ENCODE measurements at regions not wholly inside any gene's neighbourhood (a gene's known extent, or its start where the extent isn't known, plus 50 kb on each side); places are given as distances from the start of the nearest gene placed in this dataset.
"Not testable (repeated sequence)": the region's sequence is repeated elsewhere in the genome, so short reads cannot be mapped to it uniquely, and the experiment has no call there.

DNA sequence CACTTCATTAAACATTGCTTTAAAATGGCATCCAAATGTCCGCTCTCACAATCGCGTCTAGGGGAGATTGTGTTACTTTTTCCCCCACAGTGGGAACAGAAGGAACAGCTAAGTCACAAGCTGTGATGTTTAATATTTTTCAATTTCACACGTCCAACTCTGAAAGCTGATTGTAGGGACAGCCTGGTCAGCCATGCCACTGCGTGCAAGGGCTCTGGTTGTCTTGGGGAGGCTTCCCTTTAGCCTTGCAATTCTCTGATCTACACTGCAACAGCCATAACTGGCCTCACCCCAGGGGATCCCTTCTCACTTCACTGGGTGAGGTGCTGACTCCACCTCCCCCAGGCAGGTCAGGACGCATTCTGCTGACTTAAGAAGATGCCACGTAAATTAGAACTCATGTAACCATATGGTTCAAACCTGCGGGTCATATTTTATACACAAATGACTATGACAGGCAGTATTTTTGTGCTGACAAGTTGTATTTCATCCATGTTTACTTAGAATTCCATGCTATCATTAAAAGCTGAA, 425.2 kb upstream of the NFE2L3 start:
- TF ChIP-seq POLR2A (IDR thresholded peaks at IDR 0.05; ENCODE audit: low read length) (no peak), GATA1 (IDR thresholded peaks at IDR 0.05; ENCODE audit: low read depth, low read length) (no peak)
- no peak for DNase-seq

DNA sequence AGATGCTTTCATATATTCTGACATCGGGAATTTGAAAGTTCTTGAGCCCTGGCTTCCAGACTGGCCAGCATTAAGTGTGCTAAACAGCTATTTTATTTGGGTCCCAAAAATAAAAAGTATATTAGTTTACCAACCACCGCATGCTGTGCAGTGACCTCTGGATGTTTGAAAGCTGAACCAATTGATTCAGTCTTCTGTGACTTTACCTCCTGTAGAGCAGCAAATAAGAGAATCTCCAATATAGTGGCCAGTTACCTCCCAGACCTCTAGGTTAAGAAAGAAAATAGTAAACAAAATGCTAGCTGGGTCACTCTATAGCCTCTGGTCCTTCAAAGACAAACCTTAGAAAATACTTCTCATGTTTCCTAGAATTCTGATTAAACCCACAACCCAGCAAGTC, 424.6 kb upstream of the NFE2L3 start:
- no peak for DNase-seq
- TF ChIP-seq POLR2A (IDR thresholded peaks at IDR 0.05; ENCODE audit: low read length) (no peak), GATA1 (IDR thresholded peaks at IDR 0.05; ENCODE audit: low read depth, low read length) (no peak)

DNA sequence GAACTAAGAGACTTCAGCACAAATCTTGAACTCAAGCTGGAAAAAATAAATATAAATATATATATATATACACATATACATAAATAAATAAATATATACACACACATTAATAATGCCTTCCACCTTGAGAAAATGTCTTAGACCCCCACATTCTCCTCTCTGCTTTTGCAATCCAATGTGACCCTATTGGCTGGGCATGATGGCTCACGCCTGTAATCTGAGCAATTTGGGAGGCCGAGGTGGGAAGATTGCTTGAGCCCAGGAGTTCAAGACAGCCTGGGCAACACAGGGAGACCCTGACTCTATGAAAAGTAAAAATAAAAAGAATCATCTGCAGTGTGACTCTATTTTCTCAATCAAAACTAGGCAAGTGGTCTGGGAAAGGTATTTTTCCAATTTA, 424.1 kb upstream of the NFE2L3 start:
- no peak for DNase-seq
- TF ChIP-seq GATA1 (IDR thresholded peaks at IDR 0.05; ENCODE audit: low read depth, low read length): no peak
- TF ChIP-seq POLR2A (IDR thresholded peaks at IDR 0.05; ENCODE audit: low read length): no peak

DNA sequence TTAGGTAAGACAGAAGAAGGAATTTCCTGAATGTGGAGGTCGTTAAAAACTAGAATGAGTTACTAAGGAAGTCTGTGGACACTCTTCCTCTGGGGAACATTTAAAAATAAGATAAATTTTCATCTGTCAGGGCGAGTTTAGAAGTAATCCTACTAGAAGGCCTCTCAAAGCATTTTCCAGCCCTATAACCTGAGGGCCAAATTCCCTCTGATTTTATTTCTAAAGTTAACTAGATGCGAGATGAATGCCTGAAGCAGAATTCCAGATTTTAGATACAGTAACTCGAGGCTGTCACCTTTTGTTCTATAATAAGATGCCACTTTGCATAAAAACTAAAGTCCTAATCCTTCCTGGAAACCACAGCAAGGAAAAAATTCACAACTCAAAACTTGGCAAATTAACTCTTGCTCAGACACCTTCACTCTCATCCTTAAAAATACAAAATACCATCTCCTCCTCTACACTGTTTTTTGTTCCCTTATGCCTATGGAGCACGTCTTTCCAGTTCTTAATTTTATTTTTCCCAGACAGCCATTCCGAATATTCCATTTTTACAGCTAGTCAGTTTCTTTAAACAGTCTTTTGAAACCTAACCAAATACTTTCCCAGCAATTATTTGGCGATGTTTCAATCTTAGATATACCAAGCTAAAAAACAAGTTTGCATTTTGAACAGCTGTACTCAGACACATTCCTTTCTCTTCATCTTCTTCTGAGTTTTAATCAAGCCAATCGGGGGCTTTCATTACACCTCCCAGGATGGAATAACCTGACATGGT, 420.7 kb upstream of the NFE2L3 start:
- no peak for TF ChIP-seq POLR2A (IDR thresholded peaks at IDR 0.05; ENCODE audit: low read length)
- TF ChIP-seq GATA1 (IDR thresholded peaks at IDR 0.05; ENCODE audit: low read depth, low read length): no peak
- DNase-seq: no peak

DNA sequence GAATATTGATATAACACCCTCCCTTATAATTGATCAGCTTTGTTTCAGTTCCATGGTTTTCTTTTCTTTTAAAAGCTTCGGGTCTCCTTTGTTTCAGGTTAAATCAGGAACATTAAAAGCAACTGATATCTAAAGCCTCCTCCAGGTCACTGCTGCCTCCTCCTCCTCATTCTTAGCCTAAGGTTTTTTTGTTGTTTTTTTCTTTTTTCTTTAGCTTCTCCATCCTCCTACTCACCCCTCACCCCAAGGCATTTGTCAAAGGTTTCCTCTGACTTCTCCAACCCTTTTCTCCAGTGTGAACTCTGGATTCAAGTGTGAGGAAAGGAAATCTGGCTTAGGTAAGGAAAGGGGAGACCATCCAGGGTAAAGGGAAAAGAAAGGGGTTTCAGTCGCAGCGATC, 420.2 kb upstream of the NFE2L3 start:
- no peak for DNase-seq
- TF ChIP-seq GATA1 (IDR thresholded peaks at IDR 0.05; ENCODE audit: low read depth, low read length) (no peak), POLR2A (IDR thresholded peaks at IDR 0.05; ENCODE audit: low read length) (no peak)

DNA sequence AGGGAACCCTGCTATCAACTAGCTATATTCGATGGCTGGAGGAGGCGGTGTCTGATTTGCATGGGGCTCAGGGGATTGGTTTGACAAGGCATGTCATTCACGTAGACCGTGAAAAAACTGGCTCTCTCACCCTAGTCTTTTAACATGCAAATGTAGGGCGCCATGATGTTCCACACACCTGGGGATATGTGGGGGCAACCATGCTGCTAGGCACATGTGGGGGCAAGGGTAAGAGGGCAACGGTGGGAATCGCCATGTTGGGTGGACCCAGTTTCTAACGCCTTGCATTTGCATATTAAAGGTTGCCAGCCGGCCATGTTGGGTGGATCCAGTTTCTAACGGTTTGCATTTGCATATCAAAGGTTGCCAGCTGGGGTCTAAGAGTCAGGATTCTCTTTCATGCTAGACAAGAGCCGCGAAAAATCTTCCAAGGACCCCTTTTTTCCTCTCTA, 419.2 kb upstream of the NFE2L3 start:
- TF ChIP-seq GATA1 (IDR thresholded peaks at IDR 0.05; ENCODE audit: low read depth, low read length) (no peak), POLR2A (IDR thresholded peaks at IDR 0.05; ENCODE audit: low read length) (no peak)
- no peak for DNase-seq

DNA sequence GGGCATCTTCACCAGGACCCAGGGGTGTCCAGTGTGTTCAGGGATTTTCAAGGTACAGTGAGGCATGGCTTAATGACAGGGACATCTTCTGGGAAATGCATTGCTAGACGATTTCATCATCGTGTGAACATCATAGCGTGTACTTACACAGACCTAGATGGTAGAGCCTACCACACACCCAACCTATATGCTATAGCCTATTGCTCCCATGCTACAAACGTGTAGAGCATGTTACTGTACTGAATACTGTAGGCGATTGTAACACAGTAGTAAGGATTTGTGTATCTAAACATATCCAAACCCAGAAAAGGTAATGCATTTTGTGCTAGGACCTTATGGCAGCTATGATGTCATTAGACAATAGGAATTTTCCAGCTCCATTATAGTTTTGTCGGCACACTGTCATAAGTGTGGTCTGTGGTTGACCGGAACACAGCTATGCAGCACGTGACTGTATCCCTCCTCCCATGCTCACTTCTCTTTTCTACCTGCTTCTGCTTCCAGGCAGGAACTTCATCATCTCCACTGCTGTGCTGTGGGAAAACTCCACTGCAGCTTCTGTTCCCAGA, 416.2 kb upstream of the NFE2L3 start:
- TF ChIP-seq GATA1 (IDR thresholded peaks at IDR 0.05; ENCODE audit: low read depth, low read length): no peak
- TF ChIP-seq POLR2A (IDR thresholded peaks at IDR 0.05; ENCODE audit: low read length): no peak
- DNase-seq: peak in 1 of 2 experiments; percentile 14

DNA sequence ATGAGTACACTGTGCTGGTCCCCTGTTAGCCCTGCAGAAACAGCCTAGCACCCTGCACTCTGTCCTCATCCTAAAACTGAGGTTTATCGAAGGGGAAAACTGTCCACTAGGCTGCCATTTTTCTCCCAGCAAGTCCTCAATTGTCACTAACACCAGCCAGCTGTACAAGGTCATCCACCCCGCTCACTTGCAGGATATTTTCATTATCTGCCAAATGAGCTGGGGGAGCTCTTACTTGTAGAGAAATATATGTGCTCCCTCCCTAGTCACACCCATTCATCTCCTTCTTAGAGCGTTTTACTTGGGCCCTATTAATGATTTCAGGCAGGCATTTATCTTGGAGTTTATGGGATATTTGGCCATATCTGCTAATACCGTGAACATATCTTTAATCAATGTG, 413.5 kb upstream of the NFE2L3 start:
- TF ChIP-seq GATA1 (IDR thresholded peaks at IDR 0.05; ENCODE audit: low read depth, low read length) (no peak), POLR2A (IDR thresholded peaks at IDR 0.05; ENCODE audit: low read length) (no peak)
- no peak for DNase-seq

DNA sequence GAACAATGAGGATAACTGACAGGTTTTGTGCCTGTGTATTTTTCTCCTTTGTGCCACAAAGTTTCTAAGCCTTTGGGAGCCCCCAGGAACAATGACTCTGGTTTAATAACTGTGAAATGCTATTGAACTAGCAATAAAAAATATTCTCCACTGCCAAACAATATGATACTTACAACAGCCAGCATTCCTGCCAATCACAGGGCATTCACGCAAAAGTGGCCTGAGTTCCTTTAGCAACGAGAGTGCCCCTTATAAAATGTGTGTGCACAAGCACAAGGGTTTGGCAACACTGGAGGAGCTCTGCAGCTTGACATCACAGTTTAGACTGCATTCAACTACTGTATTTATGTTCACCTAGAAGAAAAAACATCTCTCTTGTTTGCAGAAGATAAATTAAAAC, 412.9 kb upstream of the NFE2L3 start:
- TF ChIP-seq GATA1 (IDR thresholded peaks at IDR 0.05; ENCODE audit: low read depth, low read length): no peak
- TF ChIP-seq POLR2A (IDR thresholded peaks at IDR 0.05; ENCODE audit: low read length): no peak
- no peak for DNase-seq

DNA sequence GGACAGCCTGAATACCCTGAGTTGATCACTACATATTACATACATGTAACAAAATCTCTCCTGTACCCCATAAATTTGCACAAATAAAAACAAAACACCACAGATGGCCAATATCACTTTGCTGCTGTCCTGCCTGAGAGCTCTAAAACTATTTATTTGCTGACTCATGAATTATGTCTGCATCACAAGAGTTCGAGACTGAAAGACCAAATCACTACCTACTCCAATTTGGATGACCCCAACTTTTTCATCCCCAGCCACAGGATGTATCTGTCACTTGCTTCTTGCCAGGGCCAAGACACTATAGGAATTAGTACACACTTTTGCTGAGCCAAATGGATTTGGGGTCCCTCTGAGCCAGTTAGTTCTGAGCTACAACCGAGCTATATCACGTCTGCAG, 409.7 kb upstream of the NFE2L3 start:
- TF ChIP-seq GATA1 (IDR thresholded peaks at IDR 0.05; ENCODE audit: low read depth, low read length): no peak
- no peak for TF ChIP-seq POLR2A (IDR thresholded peaks at IDR 0.05; ENCODE audit: low read length)
- no peak for DNase-seq

DNA sequence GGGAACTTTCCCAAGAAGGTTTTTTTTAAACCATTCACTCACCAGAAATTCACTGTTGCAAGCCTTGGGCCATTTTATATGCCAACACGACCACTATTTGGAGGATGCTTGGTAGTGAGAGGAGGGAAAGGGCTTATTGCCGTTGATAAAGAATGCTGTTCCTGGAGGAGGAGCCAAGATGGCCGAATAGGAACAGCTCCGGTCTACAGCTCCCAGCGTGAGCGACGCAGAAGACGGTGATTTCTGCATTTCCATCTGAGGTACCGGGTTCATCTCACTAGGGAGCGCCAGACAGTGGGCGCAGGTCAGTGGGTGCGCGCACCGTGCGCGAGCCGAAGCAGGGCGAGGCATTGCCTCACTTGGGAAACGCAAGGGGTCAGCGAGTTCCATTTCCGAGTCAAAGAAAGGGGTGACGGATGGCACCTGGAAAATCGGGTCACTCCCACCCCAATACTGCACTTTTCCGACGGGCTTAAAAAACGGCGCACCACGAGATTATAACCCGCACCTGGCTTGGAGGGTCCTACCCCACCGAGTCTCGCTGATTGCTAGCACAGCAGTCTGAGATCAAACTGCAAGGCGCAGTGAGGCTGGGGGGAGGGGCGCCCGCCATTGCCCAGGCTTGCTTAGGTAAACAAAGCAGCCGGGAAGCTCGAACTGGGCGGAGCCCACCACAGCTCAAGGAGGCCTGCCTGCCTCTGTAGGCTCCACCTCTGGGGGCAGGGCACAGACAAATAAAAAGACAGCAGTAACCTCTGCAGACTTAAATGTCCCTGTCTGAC, 408.1 kb upstream of the NFE2L3 start:
- DNase-seq: not testable (repeated sequence)

DNA sequence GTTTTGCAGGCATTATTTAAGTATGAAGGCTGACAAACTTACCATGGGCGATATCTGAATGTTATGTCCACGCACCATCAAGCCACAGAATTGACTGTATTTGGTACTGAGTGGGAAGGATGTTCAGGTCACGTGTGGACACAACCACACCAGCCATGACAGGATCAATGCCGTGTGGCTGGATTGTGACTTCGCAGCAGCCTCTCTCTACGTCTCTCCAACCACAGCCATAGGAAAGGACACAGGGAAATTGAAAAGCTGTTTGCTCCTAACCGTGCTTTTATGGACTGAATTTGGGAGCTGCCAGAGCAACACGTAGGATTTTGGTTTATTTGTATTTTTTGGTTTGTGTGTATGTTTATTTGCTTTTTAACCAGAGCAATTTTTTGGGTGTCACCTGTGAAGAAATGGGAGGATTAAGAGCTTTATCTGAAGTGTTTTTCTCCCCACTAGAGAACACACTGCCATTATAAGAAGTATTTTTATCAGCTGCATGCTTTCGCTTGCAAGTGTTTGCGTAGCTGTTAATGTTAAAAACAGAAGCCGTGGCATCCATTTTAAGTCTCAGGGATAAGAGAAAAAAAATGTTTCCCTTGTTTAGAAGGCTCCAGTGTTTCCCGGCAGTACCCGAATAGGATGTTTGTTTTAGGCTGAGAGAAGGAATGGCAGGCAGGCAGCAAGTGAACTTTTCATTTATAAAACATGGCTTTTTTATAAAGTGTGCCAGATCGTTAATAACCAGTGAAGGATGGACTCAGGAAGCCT, 401.1 kb upstream of the NFE2L3 start:
- DNase-seq: no peak
- TF ChIP-seq GATA1 (IDR thresholded peaks at IDR 0.05; ENCODE audit: low read depth, low read length): no peak
- TF ChIP-seq POLR2A (IDR thresholded peaks at IDR 0.05; ENCODE audit: low read length): no peak

DNA sequence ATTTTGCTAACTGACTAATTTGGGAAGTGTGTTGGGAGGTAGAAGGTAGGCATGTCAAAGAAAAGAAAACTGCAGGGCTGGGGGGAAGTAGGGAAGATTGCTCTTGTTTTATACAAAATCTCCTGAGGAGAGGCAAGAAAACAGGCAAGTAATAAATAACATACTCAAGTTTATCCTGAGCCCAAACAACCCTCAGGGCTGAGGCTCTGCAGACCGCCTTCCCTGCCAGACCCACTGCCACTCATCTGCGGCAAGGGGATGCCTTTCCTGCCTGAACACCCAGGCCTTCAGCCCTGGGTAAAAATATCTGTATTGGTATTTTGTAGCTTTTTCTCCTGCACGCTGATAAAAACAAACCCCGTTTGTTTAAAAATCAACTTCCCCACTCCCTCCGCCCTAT, 399.8 kb upstream of the NFE2L3 start:
- TF ChIP-seq POLR2A (IDR thresholded peaks at IDR 0.05; ENCODE audit: low read length) (no peak), GATA1 (IDR thresholded peaks at IDR 0.05; ENCODE audit: low read depth, low read length) (no peak)

More for the DNA sequence above, 399.8 kb upstream of the NFE2L3 start:
- DNase-seq: no peak

Data from erythroblast (primary cell).